MCF 10A (cell line): ENCODE measurements at regions not wholly inside any gene's neighbourhood (a gene's known extent, or its start where the extent isn't known, plus 50 kb on each side); places are given as distances from the start of the nearest gene placed in this dataset.

Experiments
- BruUV-seq: library from RNA; stranded (reverse); fragments of 400-500 nt; replicated peaks from 2 replicates; lab custom pipeline; 2021; lab: Mats Ljungman, UMichigan
- CTCF ChIA-PET: fragments of 300-600 bp; sonication (Branson Sonifier 250); formaldehyde crosslinking; extraction: SDS; loops from one replicate; lab custom pipeline; 2021; ENCODE audit warnings: antibody characterized with exemption, inconsistent platforms; lab: Yijun Ruan, JAX
- POLR2A ChIA-PET: fragments of 300-600, 350-650 bp; sonication (Branson Sonifier 250); formaldehyde crosslinking; extraction: SDS; loops from one replicate; lab custom pipeline; 2020; ENCODE audit warnings: antibody characterized with exemption, inconsistent platforms; lab: Yijun Ruan, JAX
- DNase-seq: peaks from one replicate; pipeline ENCODE4 v3.0.0-alpha.2; 2018; ENCODE audit not compliant: unreplicated experiment
- H3K27ac Mint-ChIP-seq: one replicate; pipeline ENCODE4 v1.8.0; 2022; ENCODE audit warnings: mild to moderate bottlenecking, low read depth, mixed read lengths; ENCODE audit not compliant: unreplicated experiment
- H3K27me3 Mint-ChIP-seq: one replicate; pipeline ENCODE4 v1.8.0; 2022; ENCODE audit warnings: mixed read lengths; ENCODE audit not compliant: insufficient read depth, unreplicated experiment
- H3K36me3 Mint-ChIP-seq: one replicate; pipeline ENCODE4 v1.8.0; 2022; ENCODE audit warnings: mild to moderate bottlenecking, moderate library complexity, mixed read lengths; ENCODE audit not compliant: insufficient read depth, unreplicated experiment
- H3K4me1 Mint-ChIP-seq: one replicate; pipeline ENCODE4 v1.8.0; 2022; ENCODE audit warnings: mixed read lengths; ENCODE audit not compliant: insufficient read depth, unreplicated experiment
- H3K4me3 Mint-ChIP-seq: one replicate; pipeline ENCODE4 v1.8.0; 2022; ENCODE audit warnings: mild to moderate bottlenecking, moderate library complexity, mixed read lengths; ENCODE audit not compliant: unreplicated experiment
- H3K9me3 Mint-ChIP-seq: one replicate; pipeline ENCODE4 v1.8.0; 2022; ENCODE audit warnings: mixed read lengths; ENCODE audit not compliant: unreplicated experiment
- CTCF ChIP-seq: fragments of 200-600 bp; IDR thresholded peaks from one replicate; pipeline ENCODE4 v1.8.0; 2022; ENCODE audit warnings: antibody characterized with exemption, mild to moderate bottlenecking; ENCODE audit not compliant: unreplicated experiment
- intact Hi-C: fragments of 100-400 bp; cut with micrococcal nuclease; formaldehyde crosslinking; loops from 2 replicates; pipeline ENCODE4 v1.14.1; 2022

GRCh38 chr5:87570366-87570765 lies 157.6 kb upstream of the CCNH start:
- BruUV-seq: no TSS peak
- CTCF ChIA-PET: interaction anchor here (0.6 kb wide), 1 partner anchor 1823 kb away, joined by 3 read pairs; no protein-coding TSS in a partner anchor
- no peaks in the 10 kb centered on the region for H3K4me1 Mint-ChIP-seq
- H3K9me3 Mint-ChIP-seq: no peaks in the 10 kb centered on the region
- H3K36me3 Mint-ChIP-seq: no peaks in the 10 kb centered on the region
- POLR2A ChIA-PET: no interaction called here
- no peak for TF ChIP-seq CTCF
- H3K27ac Mint-ChIP-seq: no peak overlapping the region
- intact Hi-C loops: no loop called here
- DNase-seq: no peak
- H3K4me3 Mint-ChIP-seq: no peak overlapping the region
- H3K27me3 Mint-ChIP-seq: peaks cover 31% of the 10 kb centered on the region

- Mint-ChIP-seq H3K4me1 (no peaks in the 10 kb centered on the region), H3K27me3 (peaks cover 17% of the 10 kb centered on the region), H3K36me3 (no peaks in the 10 kb centered on the region), H3K27ac (no peak overlapping the region), H3K9me3 (no peaks in the 10 kb centered on the region), H3K4me3 (no peak overlapping the region)
- no TSS peak for BruUV-seq
- POLR2A ChIA-PET: no interaction called here
- no peak for TF ChIP-seq CTCF
- DNase-seq: no peak
- CTCF ChIA-PET: no interaction called here
- intact Hi-C loops: no loop called here
These were observed 149.3 kb upstream of the CCNH start for GRCh38 chr5:87562068-87562467.

- Mint-ChIP-seq H3K4me1 (no peaks in the 10 kb centered on the region), H3K9me3 (no peaks in the 10 kb centered on the region), H3K27ac (no peak overlapping the region), H3K27me3 (peaks cover 23% of the 10 kb centered on the region), H3K36me3 (no peaks in the 10 kb centered on the region), H3K4me3 (no peak overlapping the region)
- intact Hi-C loops: no loop called here
- ChIA-PET CTCF (no interaction called here), POLR2A (no interaction called here)
- no peak for TF ChIP-seq CTCF
- no peak for DNase-seq
- BruUV-seq: no TSS peak
These were observed 147.8 kb upstream of the CCNH start for GRCh38 chr5:87560528-87560927.

- TF ChIP-seq CTCF: no peak
- ChIA-PET CTCF (no interaction called here), POLR2A (no interaction called here)
- no peak for DNase-seq
- Mint-ChIP-seq H3K27me3 (peaks cover 31% of the 10 kb centered on the region), H3K9me3 (no peaks in the 10 kb centered on the region), H3K36me3 (no peaks in the 10 kb centered on the region), H3K4me3 (no peak overlapping the region), H3K4me1 (no peaks in the 10 kb centered on the region), H3K27ac (no peak overlapping the region)
- no TSS peak for BruUV-seq
- intact Hi-C loops: no loop called here
These were observed 139.2 kb upstream of the CCNH start for GRCh38 chr5:87551911-87552310.
